ENCODE measurements at regions not wholly inside any gene's neighbourhood (a gene's known extent, or its start where the extent isn't known, plus 50 kb on each side); places are given as distances from the start of the nearest gene placed in this dataset.

DNA sequence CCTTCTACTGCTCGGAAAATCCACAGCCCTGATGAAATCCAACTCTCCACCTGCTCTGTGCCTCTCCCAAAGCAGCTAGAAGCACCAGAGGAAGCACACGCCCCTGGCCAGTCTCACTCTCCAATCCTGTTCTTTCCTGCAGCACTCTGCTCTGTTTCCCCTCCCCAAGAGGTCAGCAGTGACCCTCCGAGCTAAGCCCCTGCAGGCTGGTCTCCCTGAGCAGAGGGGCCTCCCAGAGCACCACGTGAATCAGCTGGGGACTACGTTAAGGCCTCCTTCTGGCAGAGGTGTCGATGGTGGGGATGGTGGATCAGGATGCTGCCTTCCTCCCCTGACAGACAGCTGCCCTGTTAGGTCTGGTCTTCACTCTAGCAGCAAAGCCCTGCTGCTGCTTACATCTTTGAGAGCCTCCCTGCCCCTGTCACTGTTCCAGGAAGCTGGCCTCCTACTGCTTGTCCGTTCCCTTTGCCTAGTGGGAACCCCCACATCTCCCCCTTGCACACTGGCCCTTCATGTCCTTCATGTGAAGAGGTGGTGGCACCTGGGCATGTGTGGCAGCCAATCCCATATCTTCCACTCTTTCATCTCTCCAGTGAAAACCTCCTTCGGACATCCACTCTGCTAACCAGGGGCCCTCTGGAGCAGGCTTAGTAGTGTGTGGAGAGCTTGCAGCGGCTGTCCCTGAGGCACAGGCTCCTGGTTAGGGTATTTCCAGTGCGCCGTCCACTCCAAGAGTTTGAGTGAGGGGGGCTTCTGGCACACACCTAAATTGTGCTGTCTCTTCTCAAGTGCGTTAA, 307.5 kb upstream of the HS6ST1 start:
- no peak overlapping the region for H3K9ac ChIP-seq
- peaks cover 7% of the 10 kb centered on the region for H3K4me1 ChIP-seq
- H3K36me3 ChIP-seq: no peaks in the 10 kb centered on the region
- H3K27me3 ChIP-seq: no peaks in the 10 kb centered on the region
- H2AFZ ChIP-seq (replicated peaks): peak overlapping the region; percentile 38
- Mint-ChIP-seq H3K4me1 (peaks cover 49% of the 10 kb centered on the region), H3K27me3 (ENCODE audit: insufficient read depth, low read depth) (peaks cover 12% of the 10 kb centered on the region), H3K36me3 (no peaks in the 10 kb centered on the region), H3K4me3 (no peak overlapping the region), H3K9me3 (peaks cover 5% of the 10 kb centered on the region), H3K27ac (peak overlapping the region; percentile 96)
- DNase-seq (ENCODE audit: low spot score): peak; percentile 32
- no peaks in the 10 kb centered on the region for H3F3A ChIP-seq (ENCODE audit: low read depth)
- H3K79me2 ChIP-seq (ENCODE audit: low read depth): no peaks in the 10 kb centered on the region
- H3K27ac ChIP-seq: no peak overlapping the region
- H3K4me3 ChIP-seq: no peak overlapping the region
- no peaks in the 10 kb centered on the region for H3K9me3 ChIP-seq (ENCODE audit: low read depth)
- no peak overlapping the region for H3K4me2 ChIP-seq
- TF ChIP-seq, protein P1, sequence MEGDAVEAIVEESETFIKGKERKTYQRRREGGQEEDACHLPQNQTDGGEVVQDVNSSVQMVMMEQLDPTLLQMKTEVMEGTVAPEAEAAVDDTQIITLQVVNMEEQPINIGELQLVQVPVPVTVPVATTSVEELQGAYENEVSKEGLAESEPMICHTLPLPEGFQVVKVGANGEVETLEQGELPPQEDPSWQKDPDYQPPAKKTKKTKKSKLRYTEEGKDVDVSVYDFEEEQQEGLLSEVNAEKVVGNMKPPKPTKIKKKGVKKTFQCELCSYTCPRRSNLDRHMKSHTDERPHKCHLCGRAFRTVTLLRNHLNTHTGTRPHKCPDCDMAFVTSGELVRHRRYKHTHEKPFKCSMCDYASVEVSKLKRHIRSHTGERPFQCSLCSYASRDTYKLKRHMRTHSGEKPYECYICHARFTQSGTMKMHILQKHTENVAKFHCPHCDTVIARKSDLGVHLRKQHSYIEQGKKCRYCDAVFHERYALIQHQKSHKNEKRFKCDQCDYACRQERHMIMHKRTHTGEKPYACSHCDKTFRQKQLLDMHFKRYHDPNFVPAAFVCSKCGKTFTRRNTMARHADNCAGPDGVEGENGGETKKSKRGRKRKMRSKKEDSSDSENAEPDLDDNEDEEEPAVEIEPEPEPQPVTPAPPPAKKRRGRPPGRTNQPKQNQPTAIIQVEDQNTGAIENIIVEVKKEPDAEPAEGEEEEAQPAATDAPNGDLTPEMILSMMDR (IDR thresholded peaks at IDR 0.05): no peak
- TF ChIP-seq EZH2 (IDR thresholded peaks at IDR 0.05) (no peak), EZH2phosphoT487 (IDR thresholded peaks at IDR 0.05) (no peak)
- H4K20me1 ChIP-seq (ENCODE audit: low read depth): no peaks in the 10 kb centered on the region

GRCh38 chr2:128626760-128627511, 308.3 kb upstream of the HS6ST1 start:
- no peak overlapping the region for H3K4me3 Mint-ChIP-seq
- no peak for DNase-seq (ENCODE audit: low spot score)
- Histone ChIP-seq H3K4me2 (no peak overlapping the region), H3K4me1 (peaks cover 11% of the 10 kb centered on the region), H3K9me3 (ENCODE audit: low read depth) (no peaks in the 10 kb centered on the region), H3K36me3 (no peaks in the 10 kb centered on the region), H3K79me2 (ENCODE audit: low read depth) (no peaks in the 10 kb centered on the region), H3K9ac (no peak overlapping the region), H2AFZ (replicated peaks) (no peak overlapping the region), H3K4me3 (no peak overlapping the region), H3K27me3 (no peaks in the 10 kb centered on the region), H4K20me1 (ENCODE audit: low read depth) (no peaks in the 10 kb centered on the region), H3K27ac (no peak overlapping the region), H3F3A (ENCODE audit: low read depth) (no peaks in the 10 kb centered on the region)
- peak overlapping the region; percentile 68 for H3K27ac Mint-ChIP-seq
- H3K4me1 Mint-ChIP-seq: peaks cover 55% of the 10 kb centered on the region
- H3K27me3 Mint-ChIP-seq (ENCODE audit: insufficient read depth, low read depth): peaks cover 9% of the 10 kb centered on the region
- no peaks in the 10 kb centered on the region for H3K36me3 Mint-ChIP-seq
- TF ChIP-seq EZH2phosphoT487 (IDR thresholded peaks at IDR 0.05): no peak
- TF ChIP-seq, protein P1 (IDR thresholded peaks at IDR 0.05): no peak
- TF ChIP-seq EZH2 (IDR thresholded peaks at IDR 0.05): no peak
- H3K9me3 Mint-ChIP-seq: no peaks in the 10 kb centered on the region

GRCh38 chr2:128628206-128628605, 309.5 kb upstream of the HS6ST1 start:
- H3K9me3 Mint-ChIP-seq: no peaks in the 10 kb centered on the region
- no peak overlapping the region for H3K9ac ChIP-seq
- DNase-seq (ENCODE audit: low spot score): no peak
- H3K9me3 ChIP-seq (ENCODE audit: low read depth): no peaks in the 10 kb centered on the region
- peaks cover 11% of the 10 kb centered on the region for H3K27me3 Mint-ChIP-seq (ENCODE audit: insufficient read depth, low read depth)
- H3K27me3 ChIP-seq: no peaks in the 10 kb centered on the region
- H4K20me1 ChIP-seq (ENCODE audit: low read depth): no peaks in the 10 kb centered on the region
- H3K4me1 ChIP-seq: peaks cover 24% of the 10 kb centered on the region
- no peak overlapping the region for H3K4me3 ChIP-seq
- no peak overlapping the region for H3K27ac Mint-ChIP-seq
- no peak overlapping the region for H3K4me3 Mint-ChIP-seq
- H3K4me1 Mint-ChIP-seq: peaks cover 68% of the 10 kb centered on the region
- H3F3A ChIP-seq (ENCODE audit: low read depth): no peaks in the 10 kb centered on the region
- H3K79me2 ChIP-seq (ENCODE audit: low read depth): no peaks in the 10 kb centered on the region
- H3K36me3 ChIP-seq: no peaks in the 10 kb centered on the region
- TF ChIP-seq EZH2phosphoT487 (IDR thresholded peaks at IDR 0.05) (no peak), EZH2 (IDR thresholded peaks at IDR 0.05) (no peak)
- TF ChIP-seq, protein P1 (IDR thresholded peaks at IDR 0.05): no peak
- H3K4me2 ChIP-seq: no peak overlapping the region
- no peaks in the 10 kb centered on the region for H3K36me3 Mint-ChIP-seq
- no peak overlapping the region for H2AFZ ChIP-seq (replicated peaks)
- H3K27ac ChIP-seq: no peak overlapping the region

All from neural progenitor cell (in vitro differentiated cells).